H1 (cell line): ENCODE measurements at regions not wholly inside any gene's neighbourhood (a gene's known extent, or its start where the extent isn't known, plus 50 kb on each side); places are given as distances from the start of the nearest gene placed in this dataset.

Experiments used
- ASH2L ChIP-seq: fragments of 200-600, 300-600 bp; sonication (generic); IDR thresholded peaks from one replicate; pipeline ENCODE4 v1.7.1; 2017; ENCODE audit warnings: low read length
- CREB1 ChIP-seq: IDR thresholded peaks from 2 replicates; pipeline ENCODE4 v1.6.1; 2012; ENCODE audit warnings: inconsistent platforms
- CTCF ChIP-seq, 3 experiments: IDR thresholded peaks; 1 replicate in 2 of 3; 2 replicates in 1 of 3; pipeline versions ENCODE4 v1.5.1 to v1.6.1; 2011; ENCODE audit warnings: low read length in 3 of 3, mild to moderate bottlenecking in 3 of 3, inconsistent platforms in 2 of 3, low read depth in 1 of 3, moderate library complexity in 1 of 3; ENCODE audit not compliant: insufficient read depth in 1 of 3; ENCODE audit errors: control extremely low read depth in 1 of 3
- NRF1 ChIP-seq: IDR thresholded peaks from 2 replicates; pipeline ENCODE4 v1.6.1; 2011; ENCODE audit warnings: mild to moderate bottlenecking, low read depth, low read length, improper control_type of control experiment
- POLR2AphosphoS5 ChIP-seq: IDR thresholded peaks from 2 replicates; pipeline ENCODE4 v1.6.1; 2011; ENCODE audit warnings: low read depth, low read length
- RNF2 ChIP-seq: fragments of 200-900, 300-1000 bp; sonication (generic); IDR thresholded peaks from 2 replicates; pipeline ENCODE4 v1.7.1; 2016; ENCODE audit warnings: borderline replicate concordance, low read depth, mild to moderate bottlenecking, antibody characterized with exemption, low read length; ENCODE audit not compliant: poor library complexity, severe bottlenecking; ENCODE audit errors: missing control alignments
- SUZ12 ChIP-seq: fragments of 200-600 bp; sonication (generic); IDR thresholded peaks from 2 replicates; pipeline ENCODE4 v1.6.1; 2012; ENCODE audit warnings: mild to moderate bottlenecking, inconsistent platforms, low read length, moderate library complexity, mixed read lengths
- TAF1 ChIP-seq: IDR thresholded peaks from 2 replicates; pipeline ENCODE4 v1.6.1; 2011; ENCODE audit warnings: mild to moderate bottlenecking, low read depth, low read length
- USF2 ChIP-seq: IDR thresholded peaks from 2 replicates; pipeline ENCODE4 v1.6.1; 2011; ENCODE audit warnings: low read length, improper control_type of control experiment

- TF ChIP-seq ASH2L (no peak), RNF2 (no peak), CTCF (IDR thresholded peaks at IDR 0.05; ENCODE audit: control extremely low read depth in 1 of 3, insufficient read depth in 1 of 3, low read depth in 1 of 3, low read length in 3 of 3) (peak; percentile 32 to 34 (median 33)), SUZ12 (no peak), USF2 (no peak), TAF1 (no peak), POLR2AphosphoS5 (no peak), NRF1 (no peak), CREB1 (no peak)
These were observed 209.3 kb upstream of the SALL3 start for GRCh38 chr18:78770139-78770822.
